C4-2B (cell line): ENCODE measurements at regions not wholly inside any gene's neighbourhood (a gene's known extent, or its start where the extent isn't known, plus 50 kb on each side); places are given as distances from the start of the nearest gene placed in this dataset.

Source experiments
- H3K27ac ChIP-seq: fragments of 450-650 bp; 2 replicates; pipeline ENCODE4 v1.5.1; 2017
- ZFX ChIP-seq: fragments of 450-650 bp; IDR thresholded peaks from 2 replicates; pipeline ENCODE4 v1.6.1; 2017
- TF ChIP-seq, protein P1 (sequence below): fragments of 450-650 bp; conservative IDR thresholded peaks from 2 replicates; pipeline ENCODE4 v1.5.1; 2017; ENCODE audit warnings: mild to moderate bottlenecking

DNA sequence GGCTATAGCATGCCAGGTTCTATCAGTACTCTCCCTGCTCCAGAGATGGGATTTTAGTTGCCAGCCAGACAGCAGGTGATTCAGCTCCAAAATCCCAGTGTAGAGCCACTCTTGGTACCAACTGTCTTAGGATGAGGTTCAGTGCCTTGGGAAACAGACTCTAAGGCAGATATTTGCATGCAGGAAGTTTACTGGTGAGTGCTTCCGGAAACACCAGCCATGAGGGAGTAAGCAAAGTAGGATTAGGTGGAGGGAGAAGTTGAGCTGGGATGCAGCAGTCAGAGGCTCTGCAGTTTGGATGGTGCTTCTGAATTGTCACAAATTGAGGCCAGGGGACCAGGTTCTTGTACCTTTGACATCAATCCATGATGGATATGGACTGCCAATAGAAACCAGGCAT lies 207.5 kb upstream of the JUN start:
- no peak for TF ChIP-seq ZFX
- TF ChIP-seq, protein P1, sequence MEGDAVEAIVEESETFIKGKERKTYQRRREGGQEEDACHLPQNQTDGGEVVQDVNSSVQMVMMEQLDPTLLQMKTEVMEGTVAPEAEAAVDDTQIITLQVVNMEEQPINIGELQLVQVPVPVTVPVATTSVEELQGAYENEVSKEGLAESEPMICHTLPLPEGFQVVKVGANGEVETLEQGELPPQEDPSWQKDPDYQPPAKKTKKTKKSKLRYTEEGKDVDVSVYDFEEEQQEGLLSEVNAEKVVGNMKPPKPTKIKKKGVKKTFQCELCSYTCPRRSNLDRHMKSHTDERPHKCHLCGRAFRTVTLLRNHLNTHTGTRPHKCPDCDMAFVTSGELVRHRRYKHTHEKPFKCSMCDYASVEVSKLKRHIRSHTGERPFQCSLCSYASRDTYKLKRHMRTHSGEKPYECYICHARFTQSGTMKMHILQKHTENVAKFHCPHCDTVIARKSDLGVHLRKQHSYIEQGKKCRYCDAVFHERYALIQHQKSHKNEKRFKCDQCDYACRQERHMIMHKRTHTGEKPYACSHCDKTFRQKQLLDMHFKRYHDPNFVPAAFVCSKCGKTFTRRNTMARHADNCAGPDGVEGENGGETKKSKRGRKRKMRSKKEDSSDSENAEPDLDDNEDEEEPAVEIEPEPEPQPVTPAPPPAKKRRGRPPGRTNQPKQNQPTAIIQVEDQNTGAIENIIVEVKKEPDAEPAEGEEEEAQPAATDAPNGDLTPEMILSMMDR, result no peak
- H3K27ac ChIP-seq, result no peak overlapping the region

DNA sequence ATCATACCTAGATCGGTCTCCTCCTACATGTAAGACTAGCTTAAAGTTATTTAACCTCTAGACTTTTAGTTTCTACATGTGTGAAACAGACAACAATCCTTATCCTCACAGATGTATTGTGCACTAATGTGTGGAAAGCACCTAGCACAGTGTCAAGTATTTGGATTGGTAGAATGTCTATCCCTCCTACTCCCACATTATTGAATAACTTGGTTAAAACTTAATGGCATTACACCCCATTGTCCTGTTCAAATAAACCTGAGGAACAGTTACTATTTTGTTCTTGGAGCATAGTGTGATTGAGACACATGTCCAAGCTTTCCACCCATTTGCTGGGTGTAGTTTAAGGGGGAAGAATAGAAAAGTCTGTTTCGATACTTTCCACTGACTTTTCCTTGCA lies 208.8 kb upstream of the JUN start:
- no peak overlapping the region for H3K27ac ChIP-seq
- TF ChIP-seq, protein P1, result no peak
- TF ChIP-seq ZFX, result no peak

DNA sequence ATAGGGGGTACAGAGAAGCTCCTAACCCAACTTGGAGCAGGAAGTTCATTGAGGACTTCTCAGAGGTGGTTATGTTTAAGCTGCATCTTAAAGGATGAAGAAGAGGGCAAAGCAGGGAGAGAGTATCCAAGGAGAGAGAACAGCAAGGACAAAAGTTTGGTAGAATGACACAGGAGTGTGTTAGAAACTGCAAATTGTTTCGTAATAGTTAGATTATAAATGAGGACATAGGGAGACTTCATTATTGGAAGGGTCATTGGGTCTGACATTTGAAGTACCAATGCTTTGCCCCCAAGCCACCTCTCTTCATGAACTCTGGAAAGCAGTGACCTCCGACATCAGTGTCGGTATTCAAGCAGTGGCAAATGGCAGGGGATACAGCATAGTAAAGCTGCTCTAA lies 209.6 kb upstream of the JUN start:
- no peak for TF ChIP-seq ZFX
- TF ChIP-seq, protein P1, result no peak
- no peak overlapping the region for H3K27ac ChIP-seq

DNA sequence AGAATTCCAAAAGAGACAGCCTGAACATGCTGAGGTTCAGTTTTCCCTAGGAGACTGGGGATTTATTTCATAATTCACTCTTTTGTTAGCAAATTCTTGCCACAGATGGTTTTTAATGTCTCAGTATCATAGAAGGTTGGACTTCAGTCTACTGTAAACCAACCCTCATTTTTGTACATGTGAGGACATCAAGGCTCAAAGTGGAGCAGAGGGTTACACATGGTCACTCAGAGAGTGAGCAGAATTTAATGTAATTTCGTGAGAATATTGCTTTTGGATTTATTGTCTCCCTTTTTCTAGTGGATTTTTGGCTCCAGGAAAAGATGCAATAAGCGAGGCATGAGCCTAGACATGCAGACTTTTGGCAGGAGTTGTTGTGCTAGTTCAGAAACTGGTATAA lies 210.8 kb upstream of the JUN start:
- TF ChIP-seq, protein P1, result no peak
- TF ChIP-seq ZFX, result no peak
- no peak overlapping the region for H3K27ac ChIP-seq

DNA sequence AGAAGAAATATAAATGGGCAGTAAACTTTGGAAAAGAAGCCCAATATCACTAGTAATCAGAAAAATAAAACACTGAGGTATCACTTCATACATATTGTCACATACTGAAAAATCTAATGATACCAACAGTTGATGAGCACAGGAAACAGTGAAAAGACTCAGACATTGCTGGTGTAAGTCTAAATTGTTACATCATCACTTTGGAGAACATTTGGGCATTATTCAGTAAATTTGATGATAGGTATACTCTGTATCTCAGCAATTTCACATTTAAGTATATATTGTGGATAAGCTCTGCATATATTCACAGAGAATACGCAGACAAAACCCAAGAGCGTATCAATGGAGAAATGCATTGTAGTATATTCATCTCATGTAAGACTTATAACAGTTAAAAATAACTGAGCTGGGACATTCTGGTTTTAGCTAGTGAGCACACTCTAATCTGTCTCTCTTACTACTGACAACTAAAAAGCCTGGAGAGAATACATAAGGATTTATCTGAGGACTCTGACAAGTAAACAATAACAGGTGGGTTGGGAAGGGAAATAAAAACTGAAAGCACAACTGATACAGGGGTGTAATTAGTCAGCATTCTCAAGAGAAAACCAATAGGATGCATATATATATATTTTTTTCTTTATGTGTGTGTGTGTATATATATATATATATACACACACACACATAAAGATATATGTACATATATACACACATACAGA lies 212.7 kb upstream of the JUN start:
- TF ChIP-seq, protein P1, result no peak
- TF ChIP-seq ZFX, result no peak
- H3K27ac ChIP-seq, result no peak overlapping the region

DNA sequence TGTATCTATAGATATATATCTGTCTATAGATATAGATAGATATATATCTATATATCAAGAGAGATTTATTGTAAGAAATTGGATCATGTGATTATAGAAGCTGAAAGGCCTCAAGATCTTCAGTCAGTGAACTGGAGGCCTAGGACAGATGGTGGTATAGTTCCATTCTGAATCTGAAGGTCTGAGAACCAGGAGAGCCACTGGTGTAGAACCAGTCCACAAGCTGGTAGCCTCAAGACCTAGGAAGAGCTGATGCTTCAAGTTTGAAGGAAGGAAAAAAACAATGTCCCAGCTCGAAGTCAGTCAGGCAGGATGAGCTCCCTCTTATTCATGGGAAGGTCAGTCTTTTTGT lies 213.2 kb upstream of the JUN start:
- TF ChIP-seq, protein P1, result no peak
- TF ChIP-seq ZFX, result no peak
- no peak overlapping the region for H3K27ac ChIP-seq

DNA sequence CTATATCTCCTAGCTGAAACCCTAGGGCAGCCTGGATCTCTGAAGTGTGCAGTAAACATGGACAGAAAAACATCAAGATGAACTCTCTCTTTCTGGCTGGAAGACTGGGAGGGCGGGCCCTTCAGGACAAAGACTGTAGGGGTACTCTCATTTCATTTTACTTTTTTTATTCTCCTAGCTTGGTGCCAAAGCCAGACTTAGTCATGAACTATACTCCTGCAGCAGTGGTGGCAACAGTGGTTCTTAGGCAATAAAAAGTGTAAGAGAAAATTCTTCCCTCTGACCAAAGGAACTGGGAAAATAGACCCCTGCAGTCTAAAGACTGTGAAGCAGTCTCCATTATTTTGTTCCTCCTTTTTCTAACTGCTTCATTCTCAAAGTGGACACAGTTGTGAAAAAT lies 213.8 kb upstream of the JUN start:
- H3K27ac ChIP-seq, result no peak overlapping the region
- TF ChIP-seq, protein P1, result no peak
- no peak for TF ChIP-seq ZFX
